ENCODE measurements at regions not wholly inside any gene's neighbourhood (a gene's known extent, or its start where the extent isn't known, plus 50 kb on each side); places are given as distances from the start of the nearest gene placed in this dataset.

DNA sequence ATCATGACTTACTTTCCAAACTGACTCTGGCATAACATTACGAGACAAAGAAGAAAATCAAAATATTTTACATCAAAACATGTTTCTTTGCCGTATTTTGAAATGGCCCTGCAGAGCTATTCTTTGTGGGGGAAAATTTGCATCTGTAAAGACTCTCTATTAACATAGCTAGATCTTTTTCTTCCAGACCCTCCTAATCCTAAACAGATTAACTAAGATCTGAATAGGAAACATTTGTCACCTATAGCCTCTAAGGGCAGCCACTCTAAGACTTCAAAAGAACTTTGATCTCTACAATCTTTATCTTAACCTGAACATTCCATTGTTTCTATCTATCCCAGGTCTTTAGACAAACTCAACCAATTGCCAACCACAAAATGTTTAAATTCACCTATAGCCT, 176.6 kb upstream of the CENPE start:
- ChIA-PET POLR2A (no interaction called here), CTCF (no interaction called here)
- TF ChIP-seq, protein P1, sequence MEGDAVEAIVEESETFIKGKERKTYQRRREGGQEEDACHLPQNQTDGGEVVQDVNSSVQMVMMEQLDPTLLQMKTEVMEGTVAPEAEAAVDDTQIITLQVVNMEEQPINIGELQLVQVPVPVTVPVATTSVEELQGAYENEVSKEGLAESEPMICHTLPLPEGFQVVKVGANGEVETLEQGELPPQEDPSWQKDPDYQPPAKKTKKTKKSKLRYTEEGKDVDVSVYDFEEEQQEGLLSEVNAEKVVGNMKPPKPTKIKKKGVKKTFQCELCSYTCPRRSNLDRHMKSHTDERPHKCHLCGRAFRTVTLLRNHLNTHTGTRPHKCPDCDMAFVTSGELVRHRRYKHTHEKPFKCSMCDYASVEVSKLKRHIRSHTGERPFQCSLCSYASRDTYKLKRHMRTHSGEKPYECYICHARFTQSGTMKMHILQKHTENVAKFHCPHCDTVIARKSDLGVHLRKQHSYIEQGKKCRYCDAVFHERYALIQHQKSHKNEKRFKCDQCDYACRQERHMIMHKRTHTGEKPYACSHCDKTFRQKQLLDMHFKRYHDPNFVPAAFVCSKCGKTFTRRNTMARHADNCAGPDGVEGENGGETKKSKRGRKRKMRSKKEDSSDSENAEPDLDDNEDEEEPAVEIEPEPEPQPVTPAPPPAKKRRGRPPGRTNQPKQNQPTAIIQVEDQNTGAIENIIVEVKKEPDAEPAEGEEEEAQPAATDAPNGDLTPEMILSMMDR (IDR thresholded peaks at IDR 0.05): no peak
- no peak for TF ChIP-seq EZH2 (IDR thresholded peaks at IDR 0.05; ENCODE audit: borderline replicate concordance, insufficient read depth, low read depth, low read length, poor library complexity, severe bottlenecking)
- Histone ChIP-seq H4K20me1 (ENCODE audit: control insufficient read depth, insufficient read depth, low read length, poor library complexity, severe bottlenecking) (no peaks in the 10 kb centered on the region), H2AFZ (ENCODE audit: insufficient read depth, low read depth, low read length, poor library complexity, severe bottlenecking) (no peak overlapping the region), H3K27me3 (replicated peaks in 1 of 4; ENCODE audit: control extremely low read depth in 1 of 4, control insufficient read depth in 3 of 4, insufficient read depth in 4 of 4, low read length in 3 of 4) (no peaks in the 10 kb centered on the region), H3K4me3 (ENCODE audit: control extremely low read depth in 1 of 5, extremely low read depth in 1 of 5, insufficient read depth in 1 of 5, low read depth in 2 of 5, low read length in 4 of 5) (no peak overlapping the region), H3K27ac (ENCODE audit: low read length in 2 of 2) (no peak overlapping the region), H3K36me3 (replicated peaks in 1 of 2; ENCODE audit: control extremely low read depth in 1 of 2, control insufficient read depth in 1 of 2, extremely low read depth in 1 of 2, insufficient read depth in 2 of 2, low read length in 1 of 2) (no peaks in the 10 kb centered on the region), H3K9me3 (ENCODE audit: control extremely low read depth in 1 of 3, control insufficient read depth in 2 of 3, insufficient read depth in 1 of 3, low read length in 2 of 3) (peaks cover 0 to 2% (median 0%) of the 10 kb centered on the region in 3 donors), H3K79me2 (ENCODE audit: control insufficient read depth, insufficient read depth, low read length) (no peaks in the 10 kb centered on the region), H3K4me1 (ENCODE audit: control insufficient read depth in 2 of 2, insufficient read depth in 2 of 2, low read length in 2 of 2) (no peaks in the 10 kb centered on the region), H3K9ac (ENCODE audit: low read length) (no peak overlapping the region), H3K4me2 (replicated peaks; ENCODE audit: low read depth, low read length, poor library complexity, severe bottlenecking) (no peak overlapping the region)
- ATAC-seq (ENCODE audit: low read depth) (no peak), DNase-seq (no peak)
- intact Hi-C loops (cut with micrococcal nuclease): no loop called here
- H3K4me3 Mint-ChIP-seq: no peak overlapping the region
- H3K9me3 Mint-ChIP-seq (ENCODE audit: insufficient read depth): no peaks in the 10 kb centered on the region
- no peak overlapping the region for H3K27ac Mint-ChIP-seq
- WGBS (ENCODE audit: insufficient coverage): no CpG with 5 or more reads among the region's 2 CpGs
- no peaks in the 10 kb centered on the region for H3K27me3 Mint-ChIP-seq
- no peaks in the 10 kb centered on the region for H3K4me1 Mint-ChIP-seq

DNA sequence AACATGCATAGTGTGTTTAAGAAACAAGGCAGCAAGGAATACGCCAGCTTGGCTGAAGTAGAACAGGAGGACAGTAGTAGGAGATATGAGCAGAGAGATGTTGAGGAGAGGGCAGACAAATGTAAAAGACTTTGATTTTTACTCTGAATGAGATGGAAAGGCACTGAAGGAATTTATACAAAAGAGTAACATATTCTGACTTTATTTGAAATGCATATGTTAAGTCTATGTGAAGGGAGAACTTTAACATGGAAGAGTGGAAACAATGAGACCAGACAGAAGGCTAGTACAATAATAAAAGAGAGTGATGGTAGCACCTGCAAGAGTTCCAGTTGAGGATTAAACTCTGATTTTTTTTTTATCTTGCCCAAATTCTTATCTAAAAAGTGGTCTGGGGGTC, 176.2 kb upstream of the CENPE start:
- no peaks in the 10 kb centered on the region for H3K27me3 ChIP-seq (replicated peaks in 1 of 4; ENCODE audit: control extremely low read depth in 1 of 4, control insufficient read depth in 3 of 4, insufficient read depth in 4 of 4, low read length in 3 of 4)
- no peaks in the 10 kb centered on the region for H4K20me1 ChIP-seq (ENCODE audit: control insufficient read depth, insufficient read depth, low read length, poor library complexity, severe bottlenecking)
- 80% methylated on average over 1 of the region's 1 CpG for WGBS (ENCODE audit: insufficient coverage)
- no peaks in the 10 kb centered on the region for H3K9me3 ChIP-seq (ENCODE audit: control extremely low read depth in 1 of 3, control insufficient read depth in 2 of 3, insufficient read depth in 1 of 3, low read length in 2 of 3)
- no peak overlapping the region for H2AFZ ChIP-seq (ENCODE audit: insufficient read depth, low read depth, low read length, poor library complexity, severe bottlenecking)
- H3K4me1 ChIP-seq (ENCODE audit: control insufficient read depth in 2 of 2, insufficient read depth in 2 of 2, low read length in 2 of 2): no peaks in the 10 kb centered on the region
- no peak overlapping the region for H3K27ac ChIP-seq (ENCODE audit: low read length in 2 of 2)
- no peak for DNase-seq
- intact Hi-C loops (cut with micrococcal nuclease): no loop called here
- peaks cover 2% of the 10 kb centered on the region for H3K9me3 Mint-ChIP-seq (ENCODE audit: insufficient read depth)
- no peak for TF ChIP-seq EZH2 (IDR thresholded peaks at IDR 0.05; ENCODE audit: borderline replicate concordance, insufficient read depth, low read depth, low read length, poor library complexity, severe bottlenecking)
- TF ChIP-seq, protein P1 (IDR thresholded peaks at IDR 0.05): no peak
- ATAC-seq (ENCODE audit: low read depth): no peak
- no peak overlapping the region for H3K4me3 Mint-ChIP-seq
- no peaks in the 10 kb centered on the region for H3K4me1 Mint-ChIP-seq
- CTCF ChIA-PET: no interaction called here
- POLR2A ChIA-PET: no interaction called here
- no peak overlapping the region for H3K27ac Mint-ChIP-seq
- H3K9ac ChIP-seq (ENCODE audit: low read length): no peak overlapping the region
- H3K27me3 Mint-ChIP-seq: no peaks in the 10 kb centered on the region
- no peaks in the 10 kb centered on the region for H3K79me2 ChIP-seq (ENCODE audit: control insufficient read depth, insufficient read depth, low read length)
- H3K36me3 ChIP-seq (replicated peaks in 1 of 2; ENCODE audit: control extremely low read depth in 1 of 2, control insufficient read depth in 1 of 2, extremely low read depth in 1 of 2, insufficient read depth in 2 of 2, low read length in 1 of 2): no peaks in the 10 kb centered on the region
- no peak overlapping the region for H3K4me2 ChIP-seq (replicated peaks; ENCODE audit: low read depth, low read length, poor library complexity, severe bottlenecking)
- no peak overlapping the region for H3K4me3 ChIP-seq (ENCODE audit: control extremely low read depth in 1 of 5, extremely low read depth in 1 of 5, insufficient read depth in 1 of 5, low read depth in 2 of 5, low read length in 4 of 5)

All from B cell (primary cell).